Lower leg skin (tissue), 4 donors: ENCODE measurements at regions not wholly inside any gene's neighbourhood (a gene's known extent, or its start where the extent isn't known, plus 50 kb on each side); places are given as distances from the start of the nearest gene placed in this dataset.

Experiments used
- DNase-seq, 2 donors: peaks; one replicate each; pipeline ENCODE4 v3.0.0-alpha.2; 2019; ENCODE audit warnings: low spot score in 2 of 2
- H3K4me3 ChIP-seq: fragments of 200-600 bp; sonication (generic); 2 replicates; pipeline ENCODE4 v1.5.1; 2017; ENCODE audit warnings: mild to moderate bottlenecking, low read depth; ENCODE audit not compliant: poor library complexity, severe bottlenecking
- POLR2A ChIP-seq, 2 donors: fragments of 450-650 bp; IDR thresholded peaks; one replicate each; pipeline ENCODE4 v1.6.1; 2016 to 2017; ENCODE audit warnings: antibody characterized with exemption in 2 of 2, mild to moderate bottlenecking in 1 of 2, moderate library complexity in 1 of 2
- WGBS, 2 donors: methylation state at CpG; one replicate each; pipeline ENCODE4 v1.1.5; 2018; 5-methylcytosine and 5-hydroxymethylcytosine counted together
- intact Hi-C: fragments of 100-400 bp; cut with DNase I; formaldehyde crosslinking; loops from one replicate; pipeline ENCODE4 v1.15.0; 2023; ENCODE audit warnings: low total_unique reads
- TF ChIP-seq, protein P1 (sequence below), 3 donors: fragments of 450-650 bp; IDR thresholded peaks; one replicate each; pipeline ENCODE4 v1.5.1; 2016; ENCODE audit warnings: antibody characterized with exemption in 3 of 3, mild to moderate bottlenecking in 3 of 3, moderate library complexity in 2 of 3

DNA sequence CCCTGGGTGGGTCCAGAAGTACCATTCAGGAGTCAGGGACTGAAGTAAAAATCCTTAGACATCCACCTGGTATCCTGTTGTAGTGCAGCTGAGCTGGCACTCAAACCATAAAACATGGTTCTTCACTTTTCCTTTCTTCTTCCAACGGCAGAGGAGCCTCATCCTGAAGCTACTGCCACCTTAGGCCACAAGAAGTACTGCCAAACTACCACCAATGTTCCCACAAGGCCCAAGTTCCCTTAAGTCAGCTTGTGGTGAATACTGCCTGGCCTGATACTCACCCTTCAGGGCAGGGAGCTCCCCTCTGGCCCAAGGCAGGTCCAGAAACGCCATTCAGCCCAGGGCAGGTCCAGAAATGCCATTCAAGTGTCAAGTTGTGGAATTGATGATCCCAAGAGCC is 1053.4 kb upstream of the CITED2 start:
- no peak for DNase-seq
- TF ChIP-seq, protein P1, sequence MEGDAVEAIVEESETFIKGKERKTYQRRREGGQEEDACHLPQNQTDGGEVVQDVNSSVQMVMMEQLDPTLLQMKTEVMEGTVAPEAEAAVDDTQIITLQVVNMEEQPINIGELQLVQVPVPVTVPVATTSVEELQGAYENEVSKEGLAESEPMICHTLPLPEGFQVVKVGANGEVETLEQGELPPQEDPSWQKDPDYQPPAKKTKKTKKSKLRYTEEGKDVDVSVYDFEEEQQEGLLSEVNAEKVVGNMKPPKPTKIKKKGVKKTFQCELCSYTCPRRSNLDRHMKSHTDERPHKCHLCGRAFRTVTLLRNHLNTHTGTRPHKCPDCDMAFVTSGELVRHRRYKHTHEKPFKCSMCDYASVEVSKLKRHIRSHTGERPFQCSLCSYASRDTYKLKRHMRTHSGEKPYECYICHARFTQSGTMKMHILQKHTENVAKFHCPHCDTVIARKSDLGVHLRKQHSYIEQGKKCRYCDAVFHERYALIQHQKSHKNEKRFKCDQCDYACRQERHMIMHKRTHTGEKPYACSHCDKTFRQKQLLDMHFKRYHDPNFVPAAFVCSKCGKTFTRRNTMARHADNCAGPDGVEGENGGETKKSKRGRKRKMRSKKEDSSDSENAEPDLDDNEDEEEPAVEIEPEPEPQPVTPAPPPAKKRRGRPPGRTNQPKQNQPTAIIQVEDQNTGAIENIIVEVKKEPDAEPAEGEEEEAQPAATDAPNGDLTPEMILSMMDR (IDR thresholded peaks at IDR 0.05), result no peak
- no peak for TF ChIP-seq POLR2A (IDR thresholded peaks at IDR 0.05)
- intact Hi-C loops, result no loop called here
- H3K4me3 ChIP-seq, result no peak overlapping the region
- WGBS, 2 donors, result 82 to 86% methylated on average over 2 of the region's 2 CpGs

DNA sequence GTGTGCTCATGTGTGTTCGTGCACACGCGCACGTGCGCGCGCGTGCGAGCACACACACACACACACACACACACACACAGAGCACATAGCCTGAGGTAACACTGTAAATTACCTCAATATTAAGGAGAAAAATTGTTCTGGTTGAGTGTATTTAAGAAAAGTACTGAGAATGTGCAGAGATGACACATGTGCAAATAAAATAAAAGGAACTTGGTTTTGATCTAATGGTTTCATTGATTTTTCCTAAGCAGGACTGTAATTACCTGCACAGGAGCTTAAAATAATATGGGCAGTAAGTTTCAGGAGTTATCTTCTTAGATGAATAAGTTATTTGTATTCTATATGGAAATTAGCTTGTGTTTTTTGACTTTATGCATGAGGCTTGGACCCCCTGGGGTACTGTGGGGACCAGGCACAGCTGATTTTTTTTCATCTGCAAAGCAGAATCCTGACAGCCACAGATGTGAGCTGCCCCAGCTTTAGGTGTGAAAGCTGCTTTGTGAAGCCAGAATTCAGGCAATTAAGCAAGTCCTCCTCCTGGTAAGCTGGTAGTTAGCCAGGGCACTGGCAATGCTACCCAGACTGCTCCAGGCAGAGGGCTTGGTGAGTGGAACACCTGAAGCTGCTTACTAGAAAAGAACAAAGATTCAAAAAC is 1040.6 kb upstream of the CITED2 start:
- intact Hi-C loops, result no loop called here
- 86 to 88% methylated on average over 9 of the region's 9 CpGs for WGBS, 2 donors
- TF ChIP-seq POLR2A (IDR thresholded peaks at IDR 0.05), result no peak
- TF ChIP-seq, protein P1 (IDR thresholded peaks at IDR 0.05), result no peak
- DNase-seq, result no peak
- H3K4me3 ChIP-seq, result no peak overlapping the region

DNA sequence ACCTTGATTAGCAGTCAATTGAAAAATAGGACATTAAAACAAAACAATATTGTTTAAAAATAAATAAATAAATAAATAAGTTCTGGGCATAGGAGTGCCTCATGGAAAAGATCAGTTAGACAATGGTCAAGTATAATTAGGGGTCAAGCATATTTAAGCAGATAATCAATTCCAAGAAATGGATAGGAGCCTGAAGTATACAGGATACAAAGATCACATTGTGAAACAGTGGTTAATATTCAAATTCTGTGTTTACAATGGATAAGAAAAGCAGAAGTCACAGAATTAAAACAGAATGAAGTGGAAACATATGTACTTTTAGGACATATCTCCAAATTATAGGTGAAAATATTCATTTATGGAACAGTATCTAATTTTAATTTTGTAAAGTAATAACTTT is 1028.6 kb upstream of the CITED2 start:
- H3K4me3 ChIP-seq, result no peak overlapping the region
- intact Hi-C loops, result no loop called here
- TF ChIP-seq, protein P1 (IDR thresholded peaks at IDR 0.05), result no peak
- no peak for TF ChIP-seq POLR2A (IDR thresholded peaks at IDR 0.05)
- no peak for DNase-seq

DNA sequence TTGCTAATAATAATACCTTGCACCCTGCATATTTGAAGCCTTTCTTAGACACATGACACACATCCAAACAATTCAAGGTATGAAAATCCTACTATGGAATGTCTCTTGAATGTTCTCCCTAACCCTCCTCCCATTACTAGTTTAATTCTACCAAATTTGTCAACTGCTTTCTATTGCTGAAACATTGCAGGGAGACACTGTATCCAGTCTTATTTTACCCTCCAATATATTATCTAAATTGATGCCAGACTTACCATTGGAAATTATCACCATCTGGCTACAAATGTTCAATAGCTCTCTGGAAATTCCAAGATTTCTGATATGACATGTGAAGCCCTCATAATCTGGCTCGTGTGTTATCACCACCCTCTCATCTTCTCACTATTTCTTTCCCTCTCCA is 1027.3 kb upstream of the CITED2 start:
- no peak for TF ChIP-seq POLR2A (IDR thresholded peaks at IDR 0.05)
- TF ChIP-seq, protein P1 (IDR thresholded peaks at IDR 0.05), result no peak
- 56 to 57% methylated on average over 1 of the region's 1 CpG for WGBS, 2 donors
- intact Hi-C loops, result no loop called here
- DNase-seq, result no peak
- no peak overlapping the region for H3K4me3 ChIP-seq

DNA sequence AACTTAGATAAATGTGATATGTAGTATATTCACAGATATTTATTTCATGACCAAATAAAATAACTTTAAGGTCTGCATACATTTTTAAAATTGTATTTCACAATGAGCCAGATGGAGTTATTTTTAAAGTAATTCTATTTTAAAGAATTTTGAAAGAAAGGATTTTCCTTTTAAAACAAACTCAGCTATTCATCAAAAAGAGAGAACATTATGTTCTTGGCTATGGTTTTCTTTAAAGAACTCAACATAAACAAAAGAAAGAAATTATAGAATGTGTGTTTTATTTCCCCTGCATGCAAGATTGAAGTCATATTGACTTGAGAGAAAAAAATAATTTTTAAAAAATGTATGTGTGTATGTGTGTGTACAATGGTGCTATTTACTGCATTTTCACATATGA is 1023.6 kb upstream of the CITED2 start:
- TF ChIP-seq, protein P1 (IDR thresholded peaks at IDR 0.05), result no peak
- TF ChIP-seq POLR2A (IDR thresholded peaks at IDR 0.05), result no peak
- no peak for DNase-seq
- no peak overlapping the region for H3K4me3 ChIP-seq
- intact Hi-C loops, result no loop called here

DNA sequence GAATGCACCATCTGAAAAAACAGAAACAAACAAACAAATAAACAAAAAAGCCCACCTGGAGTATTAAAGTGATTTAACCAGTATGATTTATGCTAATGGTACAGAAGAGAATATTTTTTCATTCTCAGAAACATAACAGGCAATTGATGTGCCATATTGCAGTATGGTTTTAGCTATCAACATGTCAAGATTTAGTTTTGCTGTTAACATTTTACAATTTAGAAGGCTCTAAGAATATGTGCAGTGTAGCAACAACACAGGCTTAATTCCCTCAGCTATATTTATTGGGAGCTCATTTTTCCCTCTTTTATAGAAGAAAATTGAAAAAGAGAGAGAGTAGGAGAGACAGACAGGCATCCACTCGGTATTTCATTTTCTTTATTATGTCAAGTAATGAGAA is 1022.7 kb upstream of the CITED2 start:
- no peak for TF ChIP-seq POLR2A (IDR thresholded peaks at IDR 0.05)
- TF ChIP-seq, protein P1 (IDR thresholded peaks at IDR 0.05), result no peak
- 82 to 90% methylated on average over 1 of the region's 1 CpG for WGBS, 2 donors
- no peak overlapping the region for H3K4me3 ChIP-seq
- intact Hi-C loops, result no loop called here
- no peak for DNase-seq
